ENCODE measurements at regions not wholly inside any gene's neighbourhood (a gene's known extent, or its start where the extent isn't known, plus 50 kb on each side); places are given as distances from the start of the nearest gene placed in this dataset.

GRCh38 chr6:33910594-33910993 is 106.8 kb upstream of the MLN start:
- no peaks in the 10 kb centered on the region; the same call in none of the 2 replicates for H3K27me3 Mint-ChIP-seq (ENCODE audit: low read depth)
- no peak for ATAC-seq
- H3K27ac Mint-ChIP-seq: no peak overlapping the region

More at GRCh38 chr6:33910594-33910993, 106.8 kb upstream of the MLN start:
- TF ChIP-seq FOXJ3 (CRISPR knock-in tag; IDR thresholded peaks at IDR 0.05; ENCODE audit: borderline replicate concordance) (no peak), ETV6 (CRISPR knock-in tag; IDR thresholded peaks at IDR 0.05) (no peak), ARID4B (CRISPR knock-in tag; IDR thresholded peaks at IDR 0.05; ENCODE audit: borderline replicate concordance) (no peak), TCF7 (CRISPR knock-in tag; IDR thresholded peaks at IDR 0.05; ENCODE audit: low read depth) (no peak), FOXK1 (CRISPR knock-in tag; IDR thresholded peaks at IDR 0.05) (no peak), ZNF263 (CRISPR knock-in tag; IDR thresholded peaks at IDR 0.05; ENCODE audit: low read depth) (no peak), ZBTB21 (CRISPR knock-in tag; IDR thresholded peaks at IDR 0.05; ENCODE audit: borderline replicate concordance) (no peak), ZNF416 (CRISPR knock-in tag; IDR thresholded peaks at IDR 0.05) (no peak), CREB1 (CRISPR knock-in tag; IDR thresholded peaks at IDR 0.05) (no peak), STAT6 (CRISPR knock-in tag; conservative IDR thresholded peaks at IDR 0.05; ENCODE audit: low read depth) (no peak)
- TF ChIP-seq, protein P1, sequence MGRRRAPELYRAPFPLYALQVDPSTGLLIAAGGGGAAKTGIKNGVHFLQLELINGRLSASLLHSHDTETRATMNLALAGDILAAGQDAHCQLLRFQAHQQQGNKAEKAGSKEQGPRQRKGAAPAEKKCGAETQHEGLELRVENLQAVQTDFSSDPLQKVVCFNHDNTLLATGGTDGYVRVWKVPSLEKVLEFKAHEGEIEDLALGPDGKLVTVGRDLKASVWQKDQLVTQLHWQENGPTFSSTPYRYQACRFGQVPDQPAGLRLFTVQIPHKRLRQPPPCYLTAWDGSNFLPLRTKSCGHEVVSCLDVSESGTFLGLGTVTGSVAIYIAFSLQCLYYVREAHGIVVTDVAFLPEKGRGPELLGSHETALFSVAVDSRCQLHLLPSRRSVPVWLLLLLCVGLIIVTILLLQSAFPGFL (CRISPR knock-in tag; IDR thresholded peaks at IDR 0.05; ENCODE audit: borderline replicate concordance): no peak
- TF ChIP-seq, protein P2, sequence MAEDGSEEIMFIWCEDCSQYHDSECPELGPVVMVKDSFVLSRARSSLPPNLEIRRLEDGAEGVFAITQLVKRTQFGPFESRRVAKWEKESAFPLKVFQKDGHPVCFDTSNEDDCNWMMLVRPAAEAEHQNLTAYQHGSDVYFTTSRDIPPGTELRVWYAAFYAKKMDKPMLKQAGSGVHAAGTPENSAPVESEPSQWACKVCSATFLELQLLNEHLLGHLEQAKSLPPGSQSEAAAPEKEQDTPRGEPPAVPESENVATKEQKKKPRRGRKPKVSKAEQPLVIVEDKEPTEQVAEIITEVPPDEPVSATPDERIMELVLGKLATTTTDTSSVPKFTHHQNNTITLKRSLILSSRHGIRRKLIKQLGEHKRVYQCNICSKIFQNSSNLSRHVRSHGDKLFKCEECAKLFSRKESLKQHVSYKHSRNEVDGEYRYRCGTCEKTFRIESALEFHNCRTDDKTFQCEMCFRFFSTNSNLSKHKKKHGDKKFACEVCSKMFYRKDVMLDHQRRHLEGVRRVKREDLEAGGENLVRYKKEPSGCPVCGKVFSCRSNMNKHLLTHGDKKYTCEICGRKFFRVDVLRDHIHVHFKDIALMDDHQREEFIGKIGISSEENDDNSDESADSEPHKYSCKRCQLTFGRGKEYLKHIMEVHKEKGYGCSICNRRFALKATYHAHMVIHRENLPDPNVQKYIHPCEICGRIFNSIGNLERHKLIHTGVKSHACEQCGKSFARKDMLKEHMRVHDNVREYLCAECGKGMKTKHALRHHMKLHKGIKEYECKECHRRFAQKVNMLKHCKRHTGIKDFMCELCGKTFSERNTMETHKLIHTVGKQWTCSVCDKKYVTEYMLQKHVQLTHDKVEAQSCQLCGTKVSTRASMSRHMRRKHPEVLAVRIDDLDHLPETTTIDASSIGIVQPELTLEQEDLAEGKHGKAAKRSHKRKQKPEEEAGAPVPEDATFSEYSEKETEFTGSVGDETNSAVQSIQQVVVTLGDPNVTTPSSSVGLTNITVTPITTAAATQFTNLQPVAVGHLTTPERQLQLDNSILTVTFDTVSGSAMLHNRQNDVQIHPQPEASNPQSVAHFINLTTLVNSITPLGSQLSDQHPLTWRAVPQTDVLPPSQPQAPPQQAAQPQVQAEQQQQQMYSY (CRISPR knock-in tag; IDR thresholded peaks at IDR 0.05): no peak
- TF ChIP-seq, protein P3, sequence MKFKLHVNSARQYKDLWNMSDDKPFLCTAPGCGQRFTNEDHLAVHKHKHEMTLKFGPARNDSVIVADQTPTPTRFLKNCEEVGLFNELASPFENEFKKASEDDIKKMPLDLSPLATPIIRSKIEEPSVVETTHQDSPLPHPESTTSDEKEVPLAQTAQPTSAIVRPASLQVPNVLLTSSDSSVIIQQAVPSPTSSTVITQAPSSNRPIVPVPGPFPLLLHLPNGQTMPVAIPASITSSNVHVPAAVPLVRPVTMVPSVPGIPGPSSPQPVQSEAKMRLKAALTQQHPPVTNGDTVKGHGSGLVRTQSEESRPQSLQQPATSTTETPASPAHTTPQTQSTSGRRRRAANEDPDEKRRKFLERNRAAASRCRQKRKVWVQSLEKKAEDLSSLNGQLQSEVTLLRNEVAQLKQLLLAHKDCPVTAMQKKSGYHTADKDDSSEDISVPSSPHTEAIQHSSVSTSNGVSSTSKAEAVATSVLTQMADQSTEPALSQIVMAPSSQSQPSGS (CRISPR knock-in tag; IDR thresholded peaks at IDR 0.05; ENCODE audit: borderline replicate concordance, low read depth): no peak
- TF ChIP-seq, protein P4, sequence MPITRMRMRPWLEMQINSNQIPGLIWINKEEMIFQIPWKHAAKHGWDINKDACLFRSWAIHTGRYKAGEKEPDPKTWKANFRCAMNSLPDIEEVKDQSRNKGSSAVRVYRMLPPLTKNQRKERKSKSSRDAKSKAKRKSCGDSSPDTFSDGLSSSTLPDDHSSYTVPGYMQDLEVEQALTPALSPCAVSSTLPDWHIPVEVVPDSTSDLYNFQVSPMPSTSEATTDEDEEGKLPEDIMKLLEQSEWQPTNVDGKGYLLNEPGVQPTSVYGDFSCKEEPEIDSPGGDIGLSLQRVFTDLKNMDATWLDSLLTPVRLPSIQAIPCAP (CRISPR knock-in tag; IDR thresholded peaks at IDR 0.05): no peak
- TF ChIP-seq, protein P5, sequence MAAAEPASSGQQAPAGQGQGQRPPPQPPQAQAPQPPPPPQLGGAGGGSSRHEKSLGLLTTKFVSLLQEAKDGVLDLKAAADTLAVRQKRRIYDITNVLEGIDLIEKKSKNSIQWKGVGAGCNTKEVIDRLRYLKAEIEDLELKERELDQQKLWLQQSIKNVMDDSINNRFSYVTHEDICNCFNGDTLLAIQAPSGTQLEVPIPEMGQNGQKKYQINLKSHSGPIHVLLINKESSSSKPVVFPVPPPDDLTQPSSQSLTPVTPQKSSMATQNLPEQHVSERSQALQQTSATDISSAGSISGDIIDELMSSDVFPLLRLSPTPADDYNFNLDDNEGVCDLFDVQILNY (CRISPR knock-in tag; IDR thresholded peaks at IDR 0.05): no peak
- H3K36me3 Mint-ChIP-seq: no peaks in the 10 kb centered on the region
- H3K9me3 Mint-ChIP-seq: peaks cover 2% of the 10 kb centered on the region; the same call in 1 of the 2 replicates
- peaks cover 6% of the 10 kb centered on the region; the same call in 1 of the 2 replicates for H3K4me1 Mint-ChIP-seq
- no peak for DNase-seq (ENCODE audit: low spot score)
- no peak overlapping the region for H3K4me3 Mint-ChIP-seq
- POLR2A ChIA-PET: no interaction called here
- CTCF ChIA-PET: interaction anchor here (0.9 kb wide), 1 partner anchor 253 kb away, joined by 3 read pairs; no protein-coding TSS in a partner anchor
